GM18870 (cell line): ENCODE measurements at regions not wholly inside any gene's neighbourhood (a gene's known extent, or its start where the extent isn't known, plus 50 kb on each side); places are given as distances from the start of the nearest gene placed in this dataset.
"Not testable (repeated sequence)": the region's sequence is repeated elsewhere in the genome, so short reads cannot be mapped to it uniquely, and the experiment has no call there.

Experiments used
- ATAC-seq: cut with Tn5 transposase; IDR thresholded peaks from one replicate; pipeline ENCODE4 v1.9.1; 2021; ENCODE audit warnings: moderate library complexity; ENCODE audit not compliant: unreplicated experiment

GRCh38 chr15:34651997-34652725 lies 68.7 kb upstream of the GOLGA8B start:
- ATAC-seq = no peak

DNA sequence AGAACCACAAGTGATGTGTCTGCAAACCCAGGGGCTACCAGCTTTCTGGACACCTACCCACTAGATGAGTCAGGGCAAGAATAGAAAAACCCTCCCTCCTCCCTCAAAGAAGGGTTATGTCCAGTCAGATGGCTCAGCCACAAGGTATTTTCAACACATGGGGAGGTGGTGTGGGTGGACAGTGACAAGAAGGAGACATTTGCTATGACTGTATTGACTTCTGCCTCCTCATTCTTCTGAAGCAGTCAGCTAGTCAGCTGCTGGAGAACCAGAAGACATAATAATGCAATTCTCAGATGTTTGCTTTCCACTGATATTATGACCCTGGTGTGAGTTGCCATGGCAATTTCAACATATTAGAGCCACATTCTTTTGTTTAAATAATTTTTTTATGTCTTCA lies 66.7 kb upstream of the GOLGA8B start:
- peak; percentile 73 for ATAC-seq

- ATAC-seq = no peak
These were observed 64.8 kb upstream of the GOLGA8B start for GRCh38 chr15:34648294-34648631.

- no peak for ATAC-seq
These were observed 64.3 kb upstream of the GOLGA8B start for GRCh38 chr15:34647569-34648293.

GRCh38 chr15:34646918-34647317 lies 63.5 kb upstream of the GOLGA8B start:
- ATAC-seq = no peak

DNA sequence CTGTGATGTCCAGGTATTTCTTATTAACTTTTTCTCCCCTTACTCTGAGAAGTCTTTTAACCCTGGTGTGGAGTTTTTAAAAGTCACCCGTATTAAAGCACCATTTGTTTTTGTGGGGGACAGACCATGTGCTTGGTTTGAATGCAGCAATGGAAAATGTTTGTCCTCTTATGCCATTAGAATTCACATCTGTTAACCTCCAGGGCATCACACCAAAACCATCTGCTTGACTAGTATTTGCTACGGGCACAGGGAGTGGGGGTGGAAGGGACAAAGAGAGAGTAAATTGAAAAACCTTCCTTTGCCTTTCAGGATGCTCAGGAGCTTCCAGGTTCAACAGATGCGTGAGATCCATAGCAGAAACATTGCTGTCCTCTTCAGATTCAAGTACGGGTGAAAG lies 61.4 kb upstream of the GOLGA8B start:
- no peak for ATAC-seq

DNA sequence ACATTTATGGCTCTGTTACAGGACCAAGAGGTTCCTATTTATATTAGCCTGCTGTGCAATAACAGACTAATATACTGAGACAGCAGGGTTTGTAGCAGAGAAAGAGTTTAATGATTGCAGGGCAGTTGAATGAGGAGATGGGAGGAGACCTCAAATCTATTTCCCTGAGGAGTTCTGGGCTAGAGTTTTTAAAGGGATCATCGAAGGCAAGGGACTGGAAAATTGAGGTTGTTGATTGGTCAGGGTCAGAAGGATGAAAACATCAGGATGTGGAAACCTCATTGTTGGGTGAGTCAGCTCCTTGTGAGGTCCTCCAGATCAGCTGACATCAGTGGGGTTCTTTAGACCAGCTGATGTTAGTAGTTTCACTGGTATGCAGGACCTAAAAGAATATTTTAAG lies 60.6 kb upstream of the GOLGA8B start:
- no peak for ATAC-seq

- no peak for ATAC-seq
These were observed 58.8 kb upstream of the GOLGA8B start for GRCh38 chr15:34642247-34642646.

GRCh38 chr15:34640661-34641060 lies 57.2 kb upstream of the GOLGA8B start:
- ATAC-seq = no peak

GRCh38 chr15:34637305-34637704 lies 53.9 kb upstream of the GOLGA8B start:
- ATAC-seq = no peak

DNA sequence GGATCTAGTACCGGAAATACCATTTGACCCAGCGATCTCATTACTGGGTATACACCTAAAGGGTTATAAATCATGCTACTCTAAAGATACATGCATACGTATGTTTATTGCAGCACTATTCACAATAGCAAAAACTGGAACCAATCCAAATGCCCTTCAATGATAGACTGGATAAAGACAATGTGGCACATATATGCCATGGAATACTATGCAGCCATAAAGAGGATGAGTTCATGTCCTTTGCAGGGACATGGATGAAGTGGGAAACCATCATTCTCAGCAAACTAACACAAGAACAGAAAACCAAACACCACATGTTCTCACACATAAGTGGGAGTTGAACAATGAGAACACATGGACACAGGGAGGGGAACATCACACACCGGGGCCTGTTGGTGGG lies 50.2 kb upstream of the GOLGA8B start:
- ATAC-seq = not testable (repeated sequence)
